ENCODE measurements at regions not wholly inside any gene's neighbourhood (a gene's known extent, or its start where the extent isn't known, plus 50 kb on each side); places are given as distances from the start of the nearest gene placed in this dataset.

GRCh38 chr4:89420507-89420906 is 112.9 kb upstream of the GPRIN3 start:
- Histone ChIP-seq H3K4me3 (no peak overlapping the region), H3K27ac (no peak overlapping the region)
- TF ChIP-seq CTCF (IDR thresholded peaks at IDR 0.05) = no peak
- no peak for DNase-seq (ENCODE audit: low spot score)

- H3K4me3 ChIP-seq = no peak overlapping the region
- no peak for TF ChIP-seq CTCF (IDR thresholded peaks at IDR 0.05)
- no peak overlapping the region for H3K27ac ChIP-seq
- DNase-seq (ENCODE audit: low spot score) = no peak
These were observed 111.6 kb upstream of the GPRIN3 start for GRCh38 chr4:89419111-89419695.

- no peak overlapping the region for H3K4me3 ChIP-seq
- no peak overlapping the region for H3K27ac ChIP-seq
- TF ChIP-seq CTCF (IDR thresholded peaks at IDR 0.05) = no peak
- no peak for DNase-seq (ENCODE audit: low spot score)
These were observed 109.4 kb upstream of the GPRIN3 start for GRCh38 chr4:89416960-89417359.

- H3K27ac ChIP-seq = no peak overlapping the region
- no peak for DNase-seq (ENCODE audit: low spot score)
- no peak for TF ChIP-seq CTCF (IDR thresholded peaks at IDR 0.05)
- no peak overlapping the region for H3K4me3 ChIP-seq
These were observed 105.9 kb upstream of the GPRIN3 start for GRCh38 chr4:89413518-89413917.

- DNase-seq (ENCODE audit: low spot score) = no peak
- Histone ChIP-seq H3K4me3 (no peak overlapping the region), H3K27ac (no peak overlapping the region)
- no peak for TF ChIP-seq CTCF (IDR thresholded peaks at IDR 0.05)
These were observed 104.1 kb upstream of the GPRIN3 start for GRCh38 chr4:89411539-89412309.

- TF ChIP-seq CTCF (IDR thresholded peaks at IDR 0.05) = no peak
- no peak overlapping the region for H3K4me3 ChIP-seq
- H3K27ac ChIP-seq = no peak overlapping the region
- DNase-seq (ENCODE audit: low spot score) = no peak
These were observed 103.1 kb upstream of the GPRIN3 start for GRCh38 chr4:89410687-89411086.

GRCh38 chr4:89404530-89404929 is 96.9 kb upstream of the GPRIN3 start:
- Histone ChIP-seq H3K4me3 (no peak overlapping the region), H3K27ac (no peak overlapping the region)
- no peak for TF ChIP-seq CTCF (IDR thresholded peaks at IDR 0.05)
- no peak for DNase-seq (ENCODE audit: low spot score)
